GM12878 (cell line): ENCODE measurements at regions not wholly inside any gene's neighbourhood (a gene's known extent, or its start where the extent isn't known, plus 50 kb on each side); places are given as distances from the start of the nearest gene placed in this dataset.

Experiments
- ATF3 ChIP-seq: IDR thresholded peaks from 2 replicates; pipeline ENCODE4 v1.6.1; 2011; ENCODE audit warnings: low read depth, mild to moderate bottlenecking, low read length, moderate library complexity, borderline replicate concordance; ENCODE audit errors: extremely low read depth
- CTCF ChIP-seq, 3 experiments: IDR thresholded peaks in 2 of 3; conservative IDR thresholded peaks in 1 of 3; 2 replicates each; pipeline ENCODE4 v1.5.1; 2011; ENCODE audit warnings: low read depth in 3 of 3, low read length in 3 of 3, mild to moderate bottlenecking in 3 of 3, control low read depth in 2 of 3, moderate library complexity in 2 of 3, inconsistent platforms in 1 of 3, mixed read lengths in 1 of 3; ENCODE audit not compliant: control insufficient read depth in 2 of 3, insufficient read depth in 1 of 3; ENCODE audit errors: extremely low read depth in 1 of 3
- ESRRA ChIP-seq: IDR thresholded peaks from 2 replicates; pipeline ENCODE4 v1.6.1; 2012; ENCODE audit warnings: mild to moderate bottlenecking, low read length, improper control_type of control experiment
- EZH2 ChIP-seq: IDR thresholded peaks from 2 replicates; pipeline ENCODE4 v1.6.1; 2012; ENCODE audit warnings: low read depth, mild to moderate bottlenecking, control low read depth, inconsistent platforms, low read length, borderline replicate concordance; ENCODE audit not compliant: control insufficient read depth
- FOXK2 ChIP-seq: fragments of 450-650 bp; IDR thresholded peaks from 2 replicates; pipeline ENCODE4 v1.6.1; 2017; ENCODE audit warnings: mild to moderate bottlenecking, moderate library complexity
- IRF3 ChIP-seq: fragments of 450-650 bp; IDR thresholded peaks from 2 replicates; pipeline ENCODE4 v1.6.1; 2014; ENCODE audit warnings: mild to moderate bottlenecking
- POLR2A ChIP-seq: IDR thresholded peaks from 2 replicates; pipeline ENCODE4 v1.6.1; 2011; ENCODE audit warnings: low read depth, mild to moderate bottlenecking, low read length
- ZBTB11 ChIP-seq: fragments of 450-650 bp; formaldehyde crosslinking; IDR thresholded peaks from 2 replicates; pipeline ENCODE4 v1.5.0; 2022; ENCODE audit warnings: mild to moderate bottlenecking, missing genetic modification characterization
- ZNF24 ChIP-seq: fragments of 450-650 bp; IDR thresholded peaks from 2 replicates; pipeline ENCODE4 v1.6.1; 2017; ENCODE audit warnings: antibody characterized with exemption, mild to moderate bottlenecking
- ZNF274 ChIP-seq: IDR thresholded peaks from one replicate; pipeline ENCODE4 v1.8.0; 2011; ENCODE audit not compliant: insufficient read length, insufficient read depth
- ZZZ3 ChIP-seq: IDR thresholded peaks from 2 replicates; pipeline ENCODE4 v1.6.1; 2011; ENCODE audit warnings: low read depth; ENCODE audit not compliant: control insufficient read depth, insufficient read length

- TF ChIP-seq ZNF24 (no peak), EZH2 (no peak), POLR2A (no peak), CTCF (IDR thresholded peaks at IDR 0.05 in 2 of 3, conservative IDR thresholded peaks at IDR 0.05 in 1 of 3; ENCODE audit: control insufficient read depth in 2 of 3, extremely low read depth in 1 of 3, insufficient read depth in 1 of 3, low read depth in 3 of 3, low read length in 3 of 3) (no peak), ATF3 (no peak), ZBTB11 (CRISPR knock-in tag) (no peak), ESRRA (no peak), FOXK2 (no peak), IRF3 (no peak), ZZZ3 (no peak), ZNF274 (no peak)
Measured at GRCh38 chr4:52368895-52369294, 290.2 kb downstream of the USP46 start.
